Kidney epithelial cell (primary cell): ENCODE measurements at regions not wholly inside any gene's neighbourhood (a gene's known extent, or its start where the extent isn't known, plus 50 kb on each side); places are given as distances from the start of the nearest gene placed in this dataset.

Experiments used
- DNase-seq: peaks from one replicate; pipeline ENCODE4 v3.0.0-alpha.2; 2010; ENCODE audit warnings: low read depth
- H3K27me3 ChIP-seq: 2 replicates; pipeline ENCODE4 v1.6.0; 2011; ENCODE audit warnings: low read length; ENCODE audit not compliant: control insufficient read depth, insufficient read depth
- H3K36me3 ChIP-seq: 2 replicates; pipeline ENCODE4 v1.5.1; 2011; ENCODE audit warnings: low read length; ENCODE audit not compliant: control insufficient read depth, insufficient read depth
- H3K4me3 ChIP-seq: 2 replicates; pipeline ENCODE4 v1.5.1; 2011; ENCODE audit warnings: low read depth, mild to moderate bottlenecking, control low read depth, low read length
- CTCF ChIP-seq: IDR thresholded peaks from 2 replicates; pipeline ENCODE4 v1.5.1; 2011; ENCODE audit warnings: mild to moderate bottlenecking, moderate library complexity, low read length, control low read depth, inconsistent platforms; ENCODE audit not compliant: insufficient read depth, poor library complexity, severe bottlenecking

GRCh38 chr14:99039331-99040041 is 232.5 kb downstream of the BCL11B start:
- DNase-seq = no peak
- no peaks in the 10 kb centered on the region for H3K36me3 ChIP-seq
- no peak for TF ChIP-seq CTCF
- no peaks in the 10 kb centered on the region for H3K27me3 ChIP-seq
- no peak overlapping the region for H3K4me3 ChIP-seq

- no peaks in the 10 kb centered on the region for H3K27me3 ChIP-seq
- DNase-seq = no peak
- no peak for TF ChIP-seq CTCF
- H3K4me3 ChIP-seq = no peak overlapping the region
- no peaks in the 10 kb centered on the region for H3K36me3 ChIP-seq
Observed at GRCh38 chr14:99040052-99040451, 231.9 kb downstream of the BCL11B start.

GRCh38 chr14:99040711-99041110 is 231.3 kb downstream of the BCL11B start:
- H3K36me3 ChIP-seq = no peaks in the 10 kb centered on the region
- H3K4me3 ChIP-seq = no peak overlapping the region
- TF ChIP-seq CTCF = no peak
- no peak for DNase-seq
- H3K27me3 ChIP-seq = no peaks in the 10 kb centered on the region

- TF ChIP-seq CTCF = no peak
- no peaks in the 10 kb centered on the region for H3K36me3 ChIP-seq
- no peak for DNase-seq
- H3K27me3 ChIP-seq = no peaks in the 10 kb centered on the region
- no peak overlapping the region for H3K4me3 ChIP-seq
Observed at GRCh38 chr14:99041141-99041819, 230.7 kb downstream of the BCL11B start.

GRCh38 chr14:99041820-99042174 is 230.2 kb downstream of the BCL11B start:
- TF ChIP-seq CTCF = no peak
- no peak for DNase-seq
- no peak overlapping the region for H3K4me3 ChIP-seq

More at GRCh38 chr14:99041820-99042174, 230.2 kb downstream of the BCL11B start:
- H3K27me3 ChIP-seq = no peaks in the 10 kb centered on the region
- H3K36me3 ChIP-seq = no peaks in the 10 kb centered on the region
